ENCODE measurements at regions not wholly inside any gene's neighbourhood (a gene's known extent, or its start where the extent isn't known, plus 50 kb on each side); places are given as distances from the start of the nearest gene placed in this dataset.
"Not testable (repeated sequence)": the region's sequence is repeated elsewhere in the genome, so short reads cannot be mapped to it uniquely, and the experiment has no call there.

GRCh38 chr3:65142456-65142855, 454.7 kb upstream of the ADAMTS9 start:
- DNase-seq (ENCODE audit: low spot score) (no peak), ATAC-seq (no peak)
- intact Hi-C loops (cut with DNase I): no loop called here

- no peak for DNase-seq (ENCODE audit: low spot score)
- no peak for ATAC-seq
- intact Hi-C loops (cut with DNase I): no loop called here
Observed at GRCh38 chr3:65138556-65138955, 450.8 kb upstream of the ADAMTS9 start.

GRCh38 chr3:65133752-65134151, 446.0 kb upstream of the ADAMTS9 start:
- DNase-seq (ENCODE audit: low spot score); intact Hi-C loops (cut with DNase I): not testable (repeated sequence)
- peak; percentile 63 for ATAC-seq

GRCh38 chr3:65130782-65131181, 443.0 kb upstream of the ADAMTS9 start:
- DNase-seq (ENCODE audit: low spot score) (no peak), ATAC-seq (no peak)
- intact Hi-C loops (cut with DNase I): no loop called here

- DNase-seq (ENCODE audit: low spot score) (no peak), ATAC-seq (no peak)
- intact Hi-C loops (cut with DNase I): no loop called here
Observed at GRCh38 chr3:65128346-65128745, 440.5 kb upstream of the ADAMTS9 start.

GRCh38 chr3:65126527-65127410, 439.0 kb upstream of the ADAMTS9 start:
- intact Hi-C loops (cut with DNase I): no loop called here
- DNase-seq (ENCODE audit: low spot score) (no peak), ATAC-seq (no peak)

- intact Hi-C loops (cut with DNase I); ATAC-seq: not testable (repeated sequence)
Observed at GRCh38 chr3:65120156-65120555, 432.4 kb upstream of the ADAMTS9 start.

GRCh38 chr3:65118912-65119499, 431.2 kb upstream of the ADAMTS9 start:
- DNase-seq (ENCODE audit: low spot score): no peak
- ATAC-seq: no peak
- intact Hi-C loops (cut with DNase I): no loop called here

More at GRCh38 chr3:65120156-65120555, 432.4 kb upstream of the ADAMTS9 start:
- DNase-seq (ENCODE audit: low spot score): not testable (repeated sequence)

- no peak for ATAC-seq
- DNase-seq (ENCODE audit: low spot score): no peak
- intact Hi-C loops (cut with DNase I): no loop called here
Observed at GRCh38 chr3:65114041-65114440, 426.2 kb upstream of the ADAMTS9 start.

GRCh38 chr3:65112751-65113300, 425.0 kb upstream of the ADAMTS9 start:
- no peak for ATAC-seq
- intact Hi-C loops (cut with DNase I): no loop called here
- no peak for DNase-seq (ENCODE audit: low spot score)

- intact Hi-C loops (cut with DNase I): no loop called here
- no peak for ATAC-seq
- no peak for DNase-seq (ENCODE audit: low spot score)
Observed at GRCh38 chr3:65110661-65111060, 422.9 kb upstream of the ADAMTS9 start.

GRCh38 chr3:65109966-65110500, 422.2 kb upstream of the ADAMTS9 start:
- no peak for ATAC-seq
- DNase-seq (ENCODE audit: low spot score): no peak
- intact Hi-C loops (cut with DNase I): no loop called here

GRCh38 chr3:65107174-65107573, 419.4 kb upstream of the ADAMTS9 start:
- DNase-seq (ENCODE audit: low spot score) (no peak), ATAC-seq (no peak)
- intact Hi-C loops (cut with DNase I): no loop called here

- DNase-seq (ENCODE audit: low spot score) (no peak), ATAC-seq (no peak)
- intact Hi-C loops (cut with DNase I): no loop called here
Observed at GRCh38 chr3:65101450-65101849, 413.6 kb upstream of the ADAMTS9 start.

- intact Hi-C loops (cut with DNase I): no loop called here
Observed at GRCh38 chr3:65098400-65098799, 410.6 kb upstream of the ADAMTS9 start.

GRCh38 chr3:65096110-65096745, 408.4 kb upstream of the ADAMTS9 start:
- DNase-seq (ENCODE audit: low spot score) (no peak), ATAC-seq (no peak)
- intact Hi-C loops (cut with DNase I): no loop called here

More at GRCh38 chr3:65098400-65098799, 410.6 kb upstream of the ADAMTS9 start:
- ATAC-seq: no peak
- DNase-seq (ENCODE audit: low spot score): no peak

- ATAC-seq (no peak), DNase-seq (ENCODE audit: low spot score) (no peak)
- intact Hi-C loops (cut with DNase I): no loop called here
Observed at GRCh38 chr3:65094723-65095122, 406.9 kb upstream of the ADAMTS9 start.

- intact Hi-C loops (cut with DNase I): no loop called here
- DNase-seq (ENCODE audit: low spot score): no peak
- no peak for ATAC-seq
Observed at GRCh38 chr3:65093641-65094040, 405.8 kb upstream of the ADAMTS9 start.

GRCh38 chr3:65091565-65091964, 403.8 kb upstream of the ADAMTS9 start:
- intact Hi-C loops (cut with DNase I): no loop called here
- no peak for ATAC-seq
- no peak for DNase-seq (ENCODE audit: low spot score)

All from sciatic nerve (tissue), 2 donors.